ENCODE measurements at regions not wholly inside any gene's neighbourhood (a gene's known extent, or its start where the extent isn't known, plus 50 kb on each side); places are given as distances from the start of the nearest gene placed in this dataset.

- H3K9me3 ChIP-seq, result no peaks in the 10 kb centered on the region
- no peaks in the 10 kb centered on the region for H3K36me3 ChIP-seq
- no peak overlapping the region for H3K4me3 ChIP-seq
- H3K4me1 ChIP-seq, result no peaks in the 10 kb centered on the region
- H3K27me3 ChIP-seq, result no peaks in the 10 kb centered on the region
- no peak for DNase-seq (ENCODE audit: extremely low spot score in 2 of 2)
- intact Hi-C loops (cut with DNase I), result no loop called here
- TF ChIP-seq CTCF (IDR thresholded peaks at IDR 0.05), result no peak
- no peak for TF ChIP-seq POLR2A (IDR thresholded peaks at IDR 0.05)
- H3K27ac ChIP-seq, result no peak overlapping the region
These were observed 348.7 kb downstream of the MAN2A1 start for GRCh38 chr5:110038297-110038997.

- intact Hi-C loops (cut with DNase I), result no loop called here
- DNase-seq (ENCODE audit: extremely low spot score in 2 of 2), result no peak
- H3K27ac ChIP-seq, result no peak overlapping the region
- no peaks in the 10 kb centered on the region for H3K36me3 ChIP-seq
- H3K4me3 ChIP-seq, result no peak overlapping the region
- H3K9me3 ChIP-seq, result no peaks in the 10 kb centered on the region
- no peaks in the 10 kb centered on the region for H3K4me1 ChIP-seq
- TF ChIP-seq POLR2A (IDR thresholded peaks at IDR 0.05) (no peak), CTCF (IDR thresholded peaks at IDR 0.05) (no peak), POLR2AphosphoS5 (IDR thresholded peaks at IDR 0.05; ENCODE audit: insufficient read depth in 1 of 2, low read depth in 1 of 2) (no peak)
- no peaks in the 10 kb centered on the region for H3K27me3 ChIP-seq
These were observed 350.5 kb downstream of the MAN2A1 start for GRCh38 chr5:110040178-110040577.

- no peak for DNase-seq (ENCODE audit: extremely low spot score in 2 of 2)
- TF ChIP-seq POLR2AphosphoS5 (IDR thresholded peaks at IDR 0.05; ENCODE audit: insufficient read depth in 1 of 2, low read depth in 1 of 2) (no peak), CTCF (IDR thresholded peaks at IDR 0.05) (no peak), POLR2A (IDR thresholded peaks at IDR 0.05) (no peak)
- intact Hi-C loops (cut with DNase I), result no loop called here
- Histone ChIP-seq H3K4me1 (no peaks in the 10 kb centered on the region), H3K9me3 (no peaks in the 10 kb centered on the region), H3K36me3 (no peaks in the 10 kb centered on the region), H3K4me3 (no peak overlapping the region), H3K27me3 (no peaks in the 10 kb centered on the region), H3K27ac (no peak overlapping the region)
These were observed 353.3 kb downstream of the MAN2A1 start for GRCh38 chr5:110043025-110043424.

GRCh38 chr5:110045158-110045557 is 355.4 kb downstream of the MAN2A1 start:
- H3K27ac ChIP-seq, result no peak overlapping the region
- H3K4me1 ChIP-seq, result no peaks in the 10 kb centered on the region
- no peak overlapping the region for H3K4me3 ChIP-seq
- DNase-seq (ENCODE audit: extremely low spot score in 2 of 2), result no peak
- intact Hi-C loops (cut with DNase I), result no loop called here
- H3K36me3 ChIP-seq, result no peaks in the 10 kb centered on the region
- no peaks in the 10 kb centered on the region for H3K27me3 ChIP-seq
- TF ChIP-seq CTCF (IDR thresholded peaks at IDR 0.05), result no peak
- TF ChIP-seq POLR2A (IDR thresholded peaks at IDR 0.05), result no peak
- TF ChIP-seq POLR2AphosphoS5 (IDR thresholded peaks at IDR 0.05; ENCODE audit: insufficient read depth in 1 of 2, low read depth in 1 of 2), result no peak
- no peaks in the 10 kb centered on the region for H3K9me3 ChIP-seq

- Histone ChIP-seq H3K27me3 (no peaks in the 10 kb centered on the region), H3K4me1 (no peaks in the 10 kb centered on the region), H3K27ac (no peak overlapping the region), H3K4me3 (no peak overlapping the region), H3K36me3 (no peaks in the 10 kb centered on the region), H3K9me3 (no peaks in the 10 kb centered on the region)
- intact Hi-C loops (cut with DNase I), result no loop called here
- TF ChIP-seq CTCF (IDR thresholded peaks at IDR 0.05) (no peak), POLR2AphosphoS5 (IDR thresholded peaks at IDR 0.05; ENCODE audit: insufficient read depth in 1 of 2, low read depth in 1 of 2) (no peak), POLR2A (IDR thresholded peaks at IDR 0.05) (no peak)
- no peak for DNase-seq (ENCODE audit: extremely low spot score in 2 of 2)
These were observed 358.8 kb downstream of the MAN2A1 start for GRCh38 chr5:110048491-110048890.
